GM23338 (cell line): ENCODE measurements at regions not wholly inside any gene's neighbourhood (a gene's known extent, or its start where the extent isn't known, plus 50 kb on each side); places are given as distances from the start of the nearest gene placed in this dataset.

Source experiments
- ATAC-seq: fragments of 200-7000 bp; cut with Tn5 transposase; 3 replicates; pipeline ENCODE4 v1.9.1; 2020
- DNase-seq: peaks from one replicate; pipeline ENCODE4 v3.0.0-alpha.2; 2015; ENCODE audit warnings: low spot score
- H2AFZ ChIP-seq: fragments of 200-600 bp; sonication (generic); 2 replicates; pipeline ENCODE4 v1.8.0; 2016; ENCODE audit warnings: antibody characterized with exemption, mild to moderate bottlenecking, moderate library complexity
- H3F3A ChIP-seq: fragments of 200-600 bp; sonication (generic); replicated peaks from 2 replicates; pipeline ENCODE4 v1.8.0; 2017; ENCODE audit warnings: antibody characterized with exemption, mixed run types, low read depth
- H3K27ac ChIP-seq: fragments of 200-600 bp; sonication (generic); 2 replicates; pipeline ENCODE4 v1.6.1; 2016; ENCODE audit warnings: low read depth
- H3K27me3 ChIP-seq: fragments of 200-600 bp; sonication (generic); 2 replicates; pipeline ENCODE4 v1.8.0; 2016; ENCODE audit warnings: mild to moderate bottlenecking, mixed run types, moderate library complexity; ENCODE audit not compliant: insufficient read depth
- H3K36me3 ChIP-seq: fragments of 200-600 bp; sonication (generic); 2 replicates; pipeline ENCODE4 v1.8.0; 2016; ENCODE audit warnings: mild to moderate bottlenecking; ENCODE audit not compliant: insufficient read depth
- H3K4me1 ChIP-seq: fragments of 200-600 bp; sonication (generic); 2 replicates; pipeline ENCODE4 v1.8.0; 2016; ENCODE audit warnings: mild to moderate bottlenecking, moderate library complexity; ENCODE audit not compliant: insufficient read depth
- H3K4me2 ChIP-seq: fragments of 200-600 bp; sonication (generic); 2 replicates; pipeline ENCODE4 v1.7.1; 2017; ENCODE audit warnings: mixed run types
- H3K4me3 ChIP-seq: fragments of 200-600 bp; sonication (generic); 2 replicates; pipeline ENCODE4 v1.6.1; 2016; ENCODE audit warnings: mixed run types
- H3K79me2 ChIP-seq: fragments of 200-600 bp; sonication (generic); replicated peaks from 2 replicates; pipeline ENCODE4 v1.8.0; 2017; ENCODE audit warnings: mild to moderate bottlenecking; ENCODE audit not compliant: insufficient read depth
- H3K9me2 ChIP-seq: fragments of 200-600 bp; sonication (generic); 2 replicates; pipeline ENCODE4 v1.8.0; 2017; ENCODE audit not compliant: insufficient read depth
- H4K20me1 ChIP-seq: fragments of 200-600 bp; sonication (generic); replicated peaks from 2 replicates; pipeline ENCODE4 v1.8.0; 2017; ENCODE audit warnings: mild to moderate bottlenecking; ENCODE audit not compliant: insufficient read depth
- H3K27ac Mint-ChIP-seq: 2 replicates; pipeline ENCODE4 v1.8.0; 2020; ENCODE audit warnings: inconsistent platforms, mild to moderate bottlenecking, moderate library complexity, mixed read lengths
- H3K27me3 Mint-ChIP-seq: 3 replicates; pipeline ENCODE4 v1.8.0; 2022; ENCODE audit warnings: low read depth, mild to moderate bottlenecking, moderate library complexity, mixed read lengths, inconsistent platforms; ENCODE audit not compliant: insufficient read depth, poor library complexity
- H3K36me3 Mint-ChIP-seq: 3 replicates; pipeline ENCODE4 v1.8.0; 2021; ENCODE audit warnings: low read depth, mild to moderate bottlenecking, inconsistent platforms, moderate library complexity, mixed read lengths
- H3K4me1 Mint-ChIP-seq: 3 replicates; pipeline ENCODE4 v1.8.0; 2020; ENCODE audit warnings: mild to moderate bottlenecking, inconsistent platforms, mixed read lengths
- H3K4me3 Mint-ChIP-seq: 3 replicates; pipeline ENCODE4 v1.8.0; 2021; ENCODE audit warnings: moderate library complexity, mild to moderate bottlenecking, inconsistent platforms, mixed read lengths
- H3K9me3 Mint-ChIP-seq: 3 replicates; pipeline ENCODE4 v1.8.0; 2020; ENCODE audit warnings: moderate library complexity, mild to moderate bottlenecking, inconsistent platforms, mixed read lengths
- CREB1 ChIP-seq: fragments of 250-450 bp; sonication (Bioruptor Pico); IDR thresholded peaks from 2 replicates; pipeline ENCODE4 v1.5.0; 2020; ENCODE audit warnings: low read depth, mild to moderate bottlenecking, moderate library complexity
- ETS1 ChIP-seq: IDR thresholded peaks from 2 replicates; pipeline ENCODE4 v1.6.1; 2016; ENCODE audit warnings: antibody characterized with exemption
- EZH2 ChIP-seq: fragments of 200-600 bp; sonication (generic); IDR thresholded peaks from one replicate; pipeline ENCODE4 v1.8.0; 2017; ENCODE audit warnings: antibody characterized with exemption, mild to moderate bottlenecking, low read depth; ENCODE audit not compliant: unreplicated experiment
- EZH2phosphoT487 ChIP-seq: fragments of 200-600 bp; sonication (generic); IDR thresholded peaks from one replicate; pipeline ENCODE4 v1.8.1; 2018; ENCODE audit warnings: antibody characterized with exemption; ENCODE audit not compliant: unreplicated experiment
- NANOG ChIP-seq: IDR thresholded peaks from 2 replicates; pipeline ENCODE4 v1.6.1; 2016; ENCODE audit warnings: antibody characterized with exemption, borderline replicate concordance
- STAT1 ChIP-seq: IDR thresholded peaks from one replicate; pipeline ENCODE4 v1.6.1; 2016; ENCODE audit warnings: antibody characterized with exemption; ENCODE audit not compliant: unreplicated experiment
- ZNF114 ChIP-seq: fragments of 250-450 bp; sonication (Bioruptor Pico); IDR thresholded peaks from 2 replicates; pipeline ENCODE4 v1.5.0; 2020; ENCODE audit warnings: mild to moderate bottlenecking, moderate library complexity
- ZNF462 ChIP-seq: fragments of 250-450 bp; sonication (Bioruptor Pico); IDR thresholded peaks from 2 replicates; pipeline ENCODE4 v1.5.0; 2020; ENCODE audit warnings: mild to moderate bottlenecking, moderate library complexity
- TF ChIP-seq, protein P1 (sequence below): IDR thresholded peaks from one replicate; pipeline ENCODE4 v1.6.1; 2018; ENCODE audit warnings: antibody characterized with exemption; ENCODE audit not compliant: unreplicated experiment

- peaks cover 28% of the 10 kb centered on the region for H3K9me3 Mint-ChIP-seq
- Histone ChIP-seq H3K27ac (no peak overlapping the region), H3K27me3 (no peaks in the 10 kb centered on the region), H2AFZ (no peak overlapping the region), H3K4me3 (no peak overlapping the region), H3F3A (no peaks in the 10 kb centered on the region), H3K79me2 (no peaks in the 10 kb centered on the region), H4K20me1 (no peaks in the 10 kb centered on the region), H3K9me2 (peaks cover 13% of the 10 kb centered on the region), H3K36me3 (no peaks in the 10 kb centered on the region; the same call in 1 of the 2 replicates), H3K4me2 (no peak overlapping the region), H3K4me1 (peaks cover 31% of the 10 kb centered on the region)
- no peak overlapping the region for H3K27ac Mint-ChIP-seq
- H3K36me3 Mint-ChIP-seq = peaks cover 25% of the 10 kb centered on the region
- ATAC-seq (no peak), DNase-seq (no peak)
- no peak overlapping the region for H3K4me3 Mint-ChIP-seq
- no peak for TF ChIP-seq STAT1
- TF ChIP-seq ZNF462 (CRISPR knock-in tag) = no peak
- TF ChIP-seq NANOG = no peak
- no peak for TF ChIP-seq ZNF114
- TF ChIP-seq ETS1 = no peak
- TF ChIP-seq EZH2phosphoT487 = no peak
- H3K27me3 Mint-ChIP-seq = no peaks in the 10 kb centered on the region
- H3K4me1 Mint-ChIP-seq = peaks cover 33% of the 10 kb centered on the region
These were observed 172.0 kb downstream of the TEX36 start for GRCh38 chr10:125510998-125511397.

GRCh38 chr10:125505648-125506047, 177.3 kb downstream of the TEX36 start:
- Histone ChIP-seq H3K27ac (no peak overlapping the region), H3F3A (no peaks in the 10 kb centered on the region), H3K9me2 (peaks cover 11% of the 10 kb centered on the region), H4K20me1 (no peaks in the 10 kb centered on the region), H3K4me1 (peaks cover 2% of the 10 kb centered on the region; the same call in 1 of the 2 replicates), H3K4me3 (no peak overlapping the region), H2AFZ (no peak overlapping the region), H3K79me2 (no peaks in the 10 kb centered on the region), H3K27me3 (no peaks in the 10 kb centered on the region), H3K36me3 (no peaks in the 10 kb centered on the region), H3K4me2 (no peak overlapping the region)
- H3K9me3 Mint-ChIP-seq = peaks cover 17% of the 10 kb centered on the region
- H3K36me3 Mint-ChIP-seq = peaks cover 11% of the 10 kb centered on the region
- H3K27ac Mint-ChIP-seq = no peak overlapping the region
- H3K4me3 Mint-ChIP-seq = no peak overlapping the region
- H3K4me1 Mint-ChIP-seq = peaks cover 3% of the 10 kb centered on the region; the same call in 1 of the 3 replicates
- H3K27me3 Mint-ChIP-seq = no peaks in the 10 kb centered on the region
- ATAC-seq (no peak), DNase-seq (no peak)
- TF ChIP-seq CREB1 (CRISPR knock-in tag) = no peak
- TF ChIP-seq, protein P1, sequence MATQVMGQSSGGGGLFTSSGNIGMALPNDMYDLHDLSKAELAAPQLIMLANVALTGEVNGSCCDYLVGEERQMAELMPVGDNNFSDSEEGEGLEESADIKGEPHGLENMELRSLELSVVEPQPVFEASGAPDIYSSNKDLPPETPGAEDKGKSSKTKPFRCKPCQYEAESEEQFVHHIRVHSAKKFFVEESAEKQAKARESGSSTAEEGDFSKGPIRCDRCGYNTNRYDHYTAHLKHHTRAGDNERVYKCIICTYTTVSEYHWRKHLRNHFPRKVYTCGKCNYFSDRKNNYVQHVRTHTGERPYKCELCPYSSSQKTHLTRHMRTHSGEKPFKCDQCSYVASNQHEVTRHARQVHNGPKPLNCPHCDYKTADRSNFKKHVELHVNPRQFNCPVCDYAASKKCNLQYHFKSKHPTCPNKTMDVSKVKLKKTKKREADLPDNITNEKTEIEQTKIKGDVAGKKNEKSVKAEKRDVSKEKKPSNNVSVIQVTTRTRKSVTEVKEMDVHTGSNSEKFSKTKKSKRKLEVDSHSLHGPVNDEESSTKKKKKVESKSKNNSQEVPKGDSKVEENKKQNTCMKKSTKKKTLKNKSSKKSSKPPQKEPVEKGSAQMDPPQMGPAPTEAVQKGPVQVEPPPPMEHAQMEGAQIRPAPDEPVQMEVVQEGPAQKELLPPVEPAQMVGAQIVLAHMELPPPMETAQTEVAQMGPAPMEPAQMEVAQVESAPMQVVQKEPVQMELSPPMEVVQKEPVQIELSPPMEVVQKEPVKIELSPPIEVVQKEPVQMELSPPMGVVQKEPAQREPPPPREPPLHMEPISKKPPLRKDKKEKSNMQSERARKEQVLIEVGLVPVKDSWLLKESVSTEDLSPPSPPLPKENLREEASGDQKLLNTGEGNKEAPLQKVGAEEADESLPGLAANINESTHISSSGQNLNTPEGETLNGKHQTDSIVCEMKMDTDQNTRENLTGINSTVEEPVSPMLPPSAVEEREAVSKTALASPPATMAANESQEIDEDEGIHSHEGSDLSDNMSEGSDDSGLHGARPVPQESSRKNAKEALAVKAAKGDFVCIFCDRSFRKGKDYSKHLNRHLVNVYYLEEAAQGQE = no peak
- TF ChIP-seq NANOG = no peak
- TF ChIP-seq EZH2 = no peak
